Fibroblast of gingiva (primary cell): ENCODE measurements at regions not wholly inside any gene's neighbourhood (a gene's known extent, or its start where the extent isn't known, plus 50 kb on each side); places are given as distances from the start of the nearest gene placed in this dataset.
"Not testable (repeated sequence)": the region's sequence is repeated elsewhere in the genome, so short reads cannot be mapped to it uniquely, and the experiment has no call there.

ENCODE experiments used
- DNase-seq: peaks from one replicate; pipeline ENCODE4 v3.0.0-alpha.2; 2011; ENCODE audit warnings: low read depth

- no peak for DNase-seq
These were observed 88.2 kb upstream of the TSC22D1 start for GRCh38 chr13:44664308-44664707.

- DNase-seq, result no peak
These were observed 86.4 kb upstream of the TSC22D1 start for GRCh38 chr13:44662515-44662914.

GRCh38 chr13:44661936-44662335 is 85.8 kb upstream of the TSC22D1 start:
- no peak for DNase-seq

- DNase-seq, result peak; percentile 30
These were observed 83.9 kb upstream of the TSC22D1 start for GRCh38 chr13:44660050-44660449.

- no peak for DNase-seq
These were observed 77.0 kb upstream of the TSC22D1 start for GRCh38 chr13:44652962-44653660.

GRCh38 chr13:44652168-44652567 is 76.0 kb upstream of the TSC22D1 start:
- peak; percentile 32 for DNase-seq

GRCh38 chr13:44651724-44652123 is 75.6 kb upstream of the TSC22D1 start:
- no peak for DNase-seq

GRCh38 chr13:44651209-44651608 is 75.1 kb upstream of the TSC22D1 start:
- no peak for DNase-seq

- no peak for DNase-seq
These were observed 73.7 kb upstream of the TSC22D1 start for GRCh38 chr13:44649834-44650233.

- no peak for DNase-seq
These were observed 72.9 kb upstream of the TSC22D1 start for GRCh38 chr13:44649104-44649428.

- DNase-seq, result peak; percentile 84
These were observed 72.4 kb upstream of the TSC22D1 start for GRCh38 chr13:44648392-44649103.

GRCh38 chr13:44647560-44647959 is 71.4 kb upstream of the TSC22D1 start:
- not testable (repeated sequence) for DNase-seq

- DNase-seq, result no peak
These were observed 69.9 kb upstream of the TSC22D1 start for GRCh38 chr13:44646044-44646443.

GRCh38 chr13:44643256-44643655 is 67.1 kb upstream of the TSC22D1 start:
- no peak for DNase-seq

GRCh38 chr13:44637581-44637980 is 61.5 kb upstream of the TSC22D1 start:
- DNase-seq, result no peak

- peak; percentile 86 for DNase-seq
These were observed 53.5 kb upstream of the TSC22D1 start for GRCh38 chr13:44629465-44630183.

GRCh38 chr13:44628826-44629225 is 52.7 kb upstream of the TSC22D1 start:
- peak; percentile 92 for DNase-seq

GRCh38 chr13:44627441-44627840 is 51.3 kb upstream of the TSC22D1 start:
- DNase-seq, result no peak

GRCh38 chr13:44626176-44626575 is 50.0 kb upstream of the TSC22D1 start:
- DNase-seq, result no peak
